Keratinocyte (primary cell): ENCODE measurements at regions not wholly inside any gene's neighbourhood (a gene's known extent, or its start where the extent isn't known, plus 50 kb on each side); places are given as distances from the start of the nearest gene placed in this dataset.

Experiments used
- DNase-seq: peaks from one replicate; pipeline ENCODE4 v3.0.0-alpha.2; 2011; ENCODE audit warnings: low read depth, missing footprints, low spot score
- FAIRE-seq: peaks from 2 replicates; lab custom pipeline; 2011; peaks lifted over from hg19 to GRCh38; lab: Jason Lieb, UNC
- H2AFZ ChIP-seq: 2 replicates; pipeline ENCODE4 v1.6.0; 2012; ENCODE audit warnings: low read length, control low read depth, inconsistent platforms; ENCODE audit not compliant: control insufficient read depth
- H3K27ac ChIP-seq: 2 replicates; pipeline ENCODE4 v1.5.1; 2011; ENCODE audit warnings: low read length; ENCODE audit not compliant: control insufficient read depth, insufficient read depth
- H3K27me3 ChIP-seq: 3 replicates; pipeline ENCODE4 v1.6.0; 2011; ENCODE audit warnings: low read length; ENCODE audit not compliant: control insufficient read depth, insufficient read depth; ENCODE audit errors: extremely low read depth
- H3K36me3 ChIP-seq, 2 experiments: 2 replicates in 1 of 2; 3 replicates in 1 of 2; pipeline ENCODE4 v1.5.1; 2011; ENCODE audit warnings: low read length in 2 of 2, mild to moderate bottlenecking in 1 of 2; ENCODE audit not compliant: control insufficient read depth in 2 of 2, insufficient read depth in 2 of 2; ENCODE audit errors: extremely low read depth in 1 of 2
- H3K4me1 ChIP-seq: 3 replicates; pipeline ENCODE4 v1.5.1; 2011; ENCODE audit warnings: low read length; ENCODE audit not compliant: control insufficient read depth, insufficient read depth; ENCODE audit errors: extremely low read depth
- H3K4me2 ChIP-seq: 3 replicates; pipeline ENCODE4 v1.6.0; 2011; ENCODE audit warnings: low read depth, low read length; ENCODE audit not compliant: control insufficient read depth, insufficient read depth; ENCODE audit errors: extremely low read depth
- H3K4me3 ChIP-seq, 3 experiments: fragments of 200-600 bp in 1 of 3; sonication (generic) in 1 of 3; 2 replicates in 2 of 3; 3 replicates in 1 of 3; pipeline ENCODE4 v1.5.1; 2011 to 2016; ENCODE audit warnings: low read length in 3 of 3, mild to moderate bottlenecking in 3 of 3, control low read depth in 2 of 3, inconsistent platforms in 1 of 3, low read depth in 1 of 3, mixed read lengths in 1 of 3, mixed run types in 1 of 3, moderate library complexity in 1 of 3; ENCODE audit not compliant: control insufficient read depth in 2 of 3, insufficient read depth in 2 of 3; ENCODE audit errors: extremely low read depth in 1 of 3
- H3K79me2 ChIP-seq: 2 replicates; pipeline ENCODE4 v1.6.0; 2012; ENCODE audit warnings: low read length; ENCODE audit not compliant: control insufficient read depth, insufficient read depth
- H3K9ac ChIP-seq: 3 replicates; pipeline ENCODE4 v1.6.0; 2011; ENCODE audit warnings: low read length; ENCODE audit not compliant: control insufficient read depth, insufficient read depth; ENCODE audit errors: extremely low read depth
- H3K9me1 ChIP-seq: 3 replicates; pipeline ENCODE4 v1.6.0; 2011; ENCODE audit warnings: low read length; ENCODE audit not compliant: control insufficient read depth, insufficient read depth; ENCODE audit errors: extremely low read depth
- H3K9me3 ChIP-seq: 2 replicates; pipeline ENCODE4 v1.5.1; 2012; ENCODE audit warnings: low read depth, low read length; ENCODE audit not compliant: control insufficient read depth
- H4K20me1 ChIP-seq: 3 replicates; pipeline ENCODE4 v1.6.0; 2011; ENCODE audit warnings: low read length; ENCODE audit not compliant: control insufficient read depth, insufficient read depth; ENCODE audit errors: extremely low read depth
- CTCF ChIP-seq, 3 experiments: IDR thresholded peaks in 1 of 3; conservative IDR thresholded peaks in 1 of 3; optimal IDR thresholded peaks in 1 of 3; 2 replicates in 2 of 3; 3 replicates in 1 of 3; pipeline versions ENCODE3 to v1.5.1; 2011; ENCODE audit warnings: low read length in 3 of 3, mild to moderate bottlenecking in 3 of 3, moderate library complexity in 2 of 3, control low read depth in 1 of 3, inconsistent platforms in 1 of 3; ENCODE audit not compliant: insufficient read depth in 2 of 3; ENCODE audit errors: extremely low read depth in 1 of 3
- EZH2 ChIP-seq: IDR thresholded peaks from one replicate; pipeline ENCODE4 v1.6.1; 2012; ENCODE audit warnings: inconsistent platforms, mild to moderate bottlenecking, low read length, moderate library complexity
- dilution Hi-C: fragments of 300-500 bp; cut with MboI; formaldehyde crosslinking; loops from one replicate; pipeline ENCODE4 v1.7.0; 2020; ENCODE audit warnings: low sequenced_read_pairs; ENCODE audit not compliant: extremely low pct_ligation_motif_present

DNA sequence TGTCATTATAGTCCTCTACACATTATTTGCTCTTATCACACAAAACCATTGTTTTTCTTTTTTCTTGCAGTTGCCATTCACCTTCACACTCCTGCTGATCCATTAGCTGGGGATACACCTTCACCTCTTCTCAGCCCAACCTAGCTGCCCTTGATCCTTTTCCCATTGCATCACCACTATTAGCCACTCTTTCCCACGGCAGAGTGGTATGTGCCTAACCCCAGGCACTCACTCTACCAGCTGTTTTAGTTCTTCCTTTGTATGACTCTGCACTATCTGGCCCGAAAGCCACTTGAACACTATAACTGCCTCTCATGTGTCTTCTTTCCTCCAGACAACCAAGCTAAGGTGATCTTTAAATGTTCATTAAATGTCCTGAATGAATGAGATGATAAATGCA, 145.4 kb upstream of the PIK3C3 start:
- H3K9ac ChIP-seq = no peak overlapping the region
- no peaks in the 10 kb centered on the region for H3K36me3 ChIP-seq
- H3K4me1 ChIP-seq = no peaks in the 10 kb centered on the region
- no peak overlapping the region for H2AFZ ChIP-seq
- no peak overlapping the region for H3K4me2 ChIP-seq
- H3K79me2 ChIP-seq = no peaks in the 10 kb centered on the region
- H3K9me3 ChIP-seq = no peaks in the 10 kb centered on the region
- H3K27ac ChIP-seq = no peak overlapping the region
- H3K4me3 ChIP-seq = no peak overlapping the region
- FAIRE-seq (peak; percentile 20), DNase-seq (no peak)
- dilution Hi-C loops = no loop called here
- H3K9me1 ChIP-seq = no peaks in the 10 kb centered on the region
- H3K27me3 ChIP-seq = no peaks in the 10 kb centered on the region
- no peaks in the 10 kb centered on the region for H4K20me1 ChIP-seq
- TF ChIP-seq EZH2 (no peak), CTCF (optimal IDR thresholded peaks at IDR 0.05 in 1 of 3, IDR thresholded peaks at IDR 0.05 in 1 of 3, conservative IDR thresholded peaks at IDR 0.05 in 1 of 3; ENCODE audit: extremely low read depth in 1 of 3, insufficient read depth in 2 of 3, low read length in 3 of 3) (no peak)

GRCh38 chr18:41805341-41805740, 149.7 kb upstream of the PIK3C3 start:
- DNase-seq (no peak), FAIRE-seq (no peak)
- Histone ChIP-seq H3K9me3 (no peaks in the 10 kb centered on the region), H3K27me3 (no peaks in the 10 kb centered on the region), H3K4me1 (no peaks in the 10 kb centered on the region), H3K4me2 (no peak overlapping the region), H4K20me1 (no peaks in the 10 kb centered on the region), H3K9me1 (no peaks in the 10 kb centered on the region), H3K36me3 (no peaks in the 10 kb centered on the region), H3K79me2 (no peaks in the 10 kb centered on the region), H2AFZ (no peak overlapping the region), H3K27ac (no peak overlapping the region), H3K4me3 (no peak overlapping the region), H3K9ac (no peak overlapping the region)
- TF ChIP-seq EZH2 (no peak), CTCF (optimal IDR thresholded peaks at IDR 0.05 in 1 of 3, IDR thresholded peaks at IDR 0.05 in 1 of 3, conservative IDR thresholded peaks at IDR 0.05 in 1 of 3; ENCODE audit: extremely low read depth in 1 of 3, insufficient read depth in 2 of 3, low read length in 3 of 3) (no peak)
- dilution Hi-C loops = no loop called here
